Aorta (tissue), 5 donors: ENCODE measurements at regions not wholly inside any gene's neighbourhood (a gene's known extent, or its start where the extent isn't known, plus 50 kb on each side); places are given as distances from the start of the nearest gene placed in this dataset.

Experiments
- ATAC-seq: fragments of 200-7000 bp; cut with Tn5 transposase; one replicate; pipeline ENCODE4 v1.9.1; 2022; ENCODE audit warnings: moderate library complexity; ENCODE audit not compliant: low FRiP score
- DNase-seq, 2 donors: peaks; one replicate each; pipeline ENCODE4 v3.0.0-alpha.2; 2020
- H3K27ac ChIP-seq, 2 donors: one replicate each; pipeline ENCODE4 v1.5.1; 2013; ENCODE audit warnings: low read length in 2 of 2, mild to moderate bottlenecking in 2 of 2, moderate library complexity in 2 of 2, control low read depth in 1 of 2, inconsistent platforms in 1 of 2, low read depth in 1 of 2
- H3K27me3 ChIP-seq, 2 donors: one replicate each; pipeline ENCODE4 v1.6.1; 2013; ENCODE audit warnings: control low read depth in 1 of 2, low read length in 1 of 2, mild to moderate bottlenecking in 1 of 2, moderate library complexity in 1 of 2; ENCODE audit not compliant: insufficient read depth in 2 of 2, control insufficient read depth in 1 of 2
- H3K36me3 ChIP-seq, 2 donors: one replicate each; pipeline ENCODE4 v1.6.1; 2013; ENCODE audit warnings: control low read depth in 1 of 2, low read length in 1 of 2, mild to moderate bottlenecking in 1 of 2; ENCODE audit not compliant: insufficient read depth in 2 of 2, control insufficient read depth in 1 of 2
- H3K4me1 ChIP-seq, 2 donors: one replicate each; pipeline ENCODE4 v1.6.1; 2013; ENCODE audit warnings: low read length in 2 of 2, control low read depth in 1 of 2, mild to moderate bottlenecking in 1 of 2, moderate library complexity in 1 of 2; ENCODE audit not compliant: insufficient read depth in 2 of 2, control insufficient read depth in 1 of 2
- H3K4me3 ChIP-seq, 2 donors: one replicate each; pipeline ENCODE4 v1.5.1; 2013; ENCODE audit warnings: low read length in 2 of 2, control low read depth in 1 of 2, mild to moderate bottlenecking in 1 of 2
- H3K9me3 ChIP-seq: one replicate; pipeline ENCODE4 v1.6.1; 2013; ENCODE audit warnings: mild to moderate bottlenecking, low read length; ENCODE audit not compliant: control insufficient read depth
- WGBS, 2 donors: extraction: QIAGEN DNeasy Blood & Tissue Kit; methylation state at CpG; one replicate each; pipeline ENCODE4 v1.1.7; 2013; 5-methylcytosine and 5-hydroxymethylcytosine counted together
- intact Hi-C, 2 donors: fragments of 100-400 bp; cut with DNase I; formaldehyde crosslinking; loops; one replicate each; pipeline versions ENCODE4 v1.14.2 to v1.15.0; 2022
- donor health status: healthy with polysubstance abuse.
- donor health status: Bipolar disorder and iron deficiency.
- donor health status: DM: no; HTN: no; CAD: no.
- donor health status: DM: no; HTN: no; CAD: no.
- donor health status: DM: yes; HTN: yes; CAD: no.

- no peak overlapping the region for H3K27ac ChIP-seq
- DNase-seq (no peak), ATAC-seq (no peak)
- no peaks in the 10 kb centered on the region for H3K36me3 ChIP-seq
- peaks cover 0 to 2% of the 10 kb centered on the region in 2 donors for H3K4me1 ChIP-seq
- H3K27me3 ChIP-seq, result no peaks in the 10 kb centered on the region
- H3K4me3 ChIP-seq, result no peak overlapping the region
- intact Hi-C loops, result no loop called here
- no peaks in the 10 kb centered on the region for H3K9me3 ChIP-seq
- WGBS, 2 donors, result 34 to 39% methylated on average over 4 of the region's 4 CpGs
Observed at GRCh38 chr3:72665103-72665502, 183.1 kb downstream of the SHQ1 start.

GRCh38 chr3:72664184-72664975, 183.9 kb downstream of the SHQ1 start:
- no peak for DNase-seq
- ATAC-seq, result peak; percentile 52
- no peaks in the 10 kb centered on the region for H3K27me3 ChIP-seq
- H3K36me3 ChIP-seq, result no peaks in the 10 kb centered on the region
- no peak overlapping the region for H3K4me3 ChIP-seq
- no peaks in the 10 kb centered on the region for H3K9me3 ChIP-seq
- peaks cover 0 to 2% of the 10 kb centered on the region in 2 donors for H3K4me1 ChIP-seq
- intact Hi-C loops, result loop anchor here in 1 of 2 donors (5.0 kb wide), 1 partner anchor 158 kb away; no protein-coding TSS in a partner anchor
- H3K27ac ChIP-seq, result no peak overlapping the region
- WGBS, 2 donors, result 8 to 9% methylated on average over 3 of the region's 3 CpGs

GRCh38 chr3:72663429-72663828, 184.8 kb downstream of the SHQ1 start:
- Histone ChIP-seq H3K36me3 (no peaks in the 10 kb centered on the region), H3K4me3 (no peak overlapping the region)

GRCh38 chr3:72661115-72661457, 187.2 kb downstream of the SHQ1 start:
- no peaks in the 10 kb centered on the region for H3K36me3 ChIP-seq
- 4% methylated on average over 2 of the region's 2 CpGs for WGBS, 2 donors
- H3K9me3 ChIP-seq, result no peaks in the 10 kb centered on the region
- no peaks in the 10 kb centered on the region for H3K27me3 ChIP-seq
- no peak overlapping the region for H3K27ac ChIP-seq
- intact Hi-C loops, result loop anchor here in 1 of 2 donors (2.0 to 5.0 kb wide), 2 partner anchors 161 to 178 kb away; no protein-coding TSS in a partner anchor
- no peak overlapping the region for H3K4me3 ChIP-seq
- ATAC-seq (peak; percentile 73), DNase-seq (peak; percentile 81 to 86)
- peaks cover 0 to 2% of the 10 kb centered on the region in 2 donors for H3K4me1 ChIP-seq

More at GRCh38 chr3:72663429-72663828, 184.8 kb downstream of the SHQ1 start:
- Histone ChIP-seq H3K27ac (no peak overlapping the region), H3K9me3 (no peaks in the 10 kb centered on the region), H3K4me1 (peaks cover 0 to 2% of the 10 kb centered on the region in 2 donors), H3K27me3 (no peaks in the 10 kb centered on the region)
- WGBS, 2 donors, result 76 to 86% methylated on average over 4 of the region's 4 CpGs
- intact Hi-C loops, result loop anchor here in 1 of 2 donors (5.0 kb wide), 1 partner anchor 159 kb away; no protein-coding TSS in a partner anchor
- ATAC-seq, result no peak
- no peak for DNase-seq

- Histone ChIP-seq H3K27me3 (peaks cover 0 to 1% of the 10 kb centered on the region in 2 donors), H3K9me3 (no peaks in the 10 kb centered on the region), H3K4me1 (peaks cover 0 to 2% of the 10 kb centered on the region in 2 donors), H3K36me3 (no peaks in the 10 kb centered on the region), H3K4me3 (no peak overlapping the region), H3K27ac (no peak overlapping the region)
- ATAC-seq (peak; percentile 11), DNase-seq (no peak)
- intact Hi-C loops, result loop anchor here in 1 of 2 donors (2.0 to 5.0 kb wide), 2 partner anchors 162 to 178 kb away; no protein-coding TSS in a partner anchor
- WGBS, 2 donors, result 74 to 79% methylated on average over 5 of the region's 5 CpGs
Observed at GRCh38 chr3:72660270-72661114, 187.8 kb downstream of the SHQ1 start.

- H3K4me1 ChIP-seq, result peaks cover 0 to 2% of the 10 kb centered on the region in 2 donors
- H3K4me3 ChIP-seq, result no peak overlapping the region
- peaks cover 0 to 3% of the 10 kb centered on the region in 2 donors for H3K27me3 ChIP-seq
- no peak for ATAC-seq
- H3K36me3 ChIP-seq, result no peaks in the 10 kb centered on the region
- 54 to 56% methylated on average over 3 of the region's 3 CpGs for WGBS, 2 donors
- intact Hi-C loops, result no loop called here
- DNase-seq, result no peak
- no peaks in the 10 kb centered on the region for H3K9me3 ChIP-seq
- H3K27ac ChIP-seq, result no peak overlapping the region
Observed at GRCh38 chr3:72659596-72659995, 188.6 kb downstream of the SHQ1 start.

GRCh38 chr3:72659188-72659587, 189.1 kb downstream of the SHQ1 start:
- no peak for ATAC-seq
- Histone ChIP-seq H3K9me3 (no peaks in the 10 kb centered on the region), H3K4me1 (peaks cover 0 to 2% of the 10 kb centered on the region in 2 donors), H3K36me3 (no peaks in the 10 kb centered on the region), H3K27me3 (peaks cover 0 to 3% of the 10 kb centered on the region in 2 donors), H3K27ac (no peak overlapping the region), H3K4me3 (no peak overlapping the region)
- intact Hi-C loops, result no loop called here
- DNase-seq, result no peak
- WGBS, 2 donors, result 95 to 97% methylated on average over 5 of the region's 5 CpGs

- Histone ChIP-seq H3K27ac (no peak overlapping the region), H3K36me3 (no peaks in the 10 kb centered on the region), H3K4me3 (no peak overlapping the region), H3K27me3 (peaks cover 0 to 3% of the 10 kb centered on the region in 2 donors), H3K4me1 (peaks cover 0 to 2% of the 10 kb centered on the region in 2 donors), H3K9me3 (no peaks in the 10 kb centered on the region)
- ATAC-seq, result no peak
- WGBS, 2 donors, result 98% methylated on average over 6 of the region's 6 CpGs
- no peak for DNase-seq
- intact Hi-C loops, result no loop called here
Observed at GRCh38 chr3:72658466-72659100, 189.7 kb downstream of the SHQ1 start.
